ENCODE measurements at regions not wholly inside any gene's neighbourhood (a gene's known extent, or its start where the extent isn't known, plus 50 kb on each side); places are given as distances from the start of the nearest gene placed in this dataset.

DNA sequence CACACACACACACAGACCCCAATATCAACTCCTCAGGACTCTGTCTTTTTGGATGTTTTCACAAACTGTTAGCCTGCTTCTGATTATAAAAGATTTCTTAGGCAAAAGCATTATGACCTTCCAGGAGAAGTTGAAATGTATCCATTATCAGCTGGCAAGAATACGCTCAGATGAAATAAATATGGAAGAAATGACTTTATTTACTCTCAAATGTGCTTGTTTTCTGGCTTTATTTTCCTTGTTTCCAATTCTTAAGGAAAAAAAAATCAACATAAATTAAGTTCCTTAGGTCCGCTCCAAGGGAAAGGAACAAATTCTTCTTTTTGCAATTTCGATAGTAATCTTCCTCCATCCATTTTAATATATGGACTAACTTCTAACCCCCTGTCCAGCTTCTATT lies 175.6 kb upstream of the HCCS start:
- TF ChIP-seq, protein P1, sequence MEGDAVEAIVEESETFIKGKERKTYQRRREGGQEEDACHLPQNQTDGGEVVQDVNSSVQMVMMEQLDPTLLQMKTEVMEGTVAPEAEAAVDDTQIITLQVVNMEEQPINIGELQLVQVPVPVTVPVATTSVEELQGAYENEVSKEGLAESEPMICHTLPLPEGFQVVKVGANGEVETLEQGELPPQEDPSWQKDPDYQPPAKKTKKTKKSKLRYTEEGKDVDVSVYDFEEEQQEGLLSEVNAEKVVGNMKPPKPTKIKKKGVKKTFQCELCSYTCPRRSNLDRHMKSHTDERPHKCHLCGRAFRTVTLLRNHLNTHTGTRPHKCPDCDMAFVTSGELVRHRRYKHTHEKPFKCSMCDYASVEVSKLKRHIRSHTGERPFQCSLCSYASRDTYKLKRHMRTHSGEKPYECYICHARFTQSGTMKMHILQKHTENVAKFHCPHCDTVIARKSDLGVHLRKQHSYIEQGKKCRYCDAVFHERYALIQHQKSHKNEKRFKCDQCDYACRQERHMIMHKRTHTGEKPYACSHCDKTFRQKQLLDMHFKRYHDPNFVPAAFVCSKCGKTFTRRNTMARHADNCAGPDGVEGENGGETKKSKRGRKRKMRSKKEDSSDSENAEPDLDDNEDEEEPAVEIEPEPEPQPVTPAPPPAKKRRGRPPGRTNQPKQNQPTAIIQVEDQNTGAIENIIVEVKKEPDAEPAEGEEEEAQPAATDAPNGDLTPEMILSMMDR (IDR thresholded peaks at IDR 0.05; ENCODE audit: insufficient read depth, low read depth, low read length), result no peak
- TF ChIP-seq EZH2 (IDR thresholded peaks at IDR 0.05; ENCODE audit: insufficient read depth, low read length), result no peak

Measured in astrocyte (in vitro differentiated cells and primary cell).